ENCODE measurements at regions not wholly inside any gene's neighbourhood (a gene's known extent, or its start where the extent isn't known, plus 50 kb on each side); places are given as distances from the start of the nearest gene placed in this dataset.

DNA sequence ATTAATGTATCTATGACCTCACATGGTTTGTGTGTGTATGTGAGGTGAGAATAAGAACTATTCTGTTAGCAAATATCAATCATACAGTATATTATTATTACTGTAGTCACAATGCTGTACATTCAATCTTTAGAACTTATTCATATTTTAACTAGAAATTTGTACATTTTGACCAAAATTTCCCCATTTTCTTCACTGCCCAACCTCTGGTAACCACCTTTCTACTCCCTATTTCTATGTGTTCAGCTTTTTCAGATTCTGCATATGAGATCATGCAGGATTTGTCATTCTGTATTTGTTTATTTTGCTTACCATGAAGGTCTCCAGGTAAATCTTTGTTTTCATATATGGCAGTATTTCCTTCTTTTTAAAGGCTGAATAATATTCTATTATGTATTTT lies 607.9 kb downstream of the SLCO4C1 start:
- ChIA-PET POLR2A (ENCODE audit: low non-redundant PET) (no interaction called here), CTCF (no interaction called here)
- Histone ChIP-seq H3K4me3 (ENCODE audit: low read depth, low read length, poor library complexity, severe bottlenecking) (no peak overlapping the region), H3K36me3 (ENCODE audit: insufficient read depth, low read length, poor library complexity, severe bottlenecking) (no peaks in the 10 kb centered on the region), H3K4me1 (ENCODE audit: insufficient read depth, low read length, poor library complexity, severe bottlenecking) (no peaks in the 10 kb centered on the region), H3K27me3 (replicated peaks; ENCODE audit: insufficient read depth, low read depth, low read length, poor library complexity) (peaks cover 4% of the 10 kb centered on the region), H3K9me3 (ENCODE audit: low read depth, low read length, poor library complexity, severe bottlenecking) (no peaks in the 10 kb centered on the region), H3K27ac (ENCODE audit: low read depth, low read length, poor library complexity, severe bottlenecking) (no peak overlapping the region)
- TF ChIP-seq, protein P1, sequence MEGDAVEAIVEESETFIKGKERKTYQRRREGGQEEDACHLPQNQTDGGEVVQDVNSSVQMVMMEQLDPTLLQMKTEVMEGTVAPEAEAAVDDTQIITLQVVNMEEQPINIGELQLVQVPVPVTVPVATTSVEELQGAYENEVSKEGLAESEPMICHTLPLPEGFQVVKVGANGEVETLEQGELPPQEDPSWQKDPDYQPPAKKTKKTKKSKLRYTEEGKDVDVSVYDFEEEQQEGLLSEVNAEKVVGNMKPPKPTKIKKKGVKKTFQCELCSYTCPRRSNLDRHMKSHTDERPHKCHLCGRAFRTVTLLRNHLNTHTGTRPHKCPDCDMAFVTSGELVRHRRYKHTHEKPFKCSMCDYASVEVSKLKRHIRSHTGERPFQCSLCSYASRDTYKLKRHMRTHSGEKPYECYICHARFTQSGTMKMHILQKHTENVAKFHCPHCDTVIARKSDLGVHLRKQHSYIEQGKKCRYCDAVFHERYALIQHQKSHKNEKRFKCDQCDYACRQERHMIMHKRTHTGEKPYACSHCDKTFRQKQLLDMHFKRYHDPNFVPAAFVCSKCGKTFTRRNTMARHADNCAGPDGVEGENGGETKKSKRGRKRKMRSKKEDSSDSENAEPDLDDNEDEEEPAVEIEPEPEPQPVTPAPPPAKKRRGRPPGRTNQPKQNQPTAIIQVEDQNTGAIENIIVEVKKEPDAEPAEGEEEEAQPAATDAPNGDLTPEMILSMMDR (conservative IDR thresholded peaks at IDR 0.05; ENCODE audit: low read depth, low read length) = no peak
- no peak for TF ChIP-seq EZH2 (IDR thresholded peaks at IDR 0.05; ENCODE audit: borderline replicate concordance, low read depth, low read length, poor library complexity, severe bottlenecking)
- no TSS peak for BruUV-seq (replicated peaks)
- intact Hi-C loops (cut with micrococcal nuclease; ENCODE audit: unreplicated experiment) = no loop called here
- DNase-seq (ENCODE audit: low spot score) = no peak

GRCh38 chr5:101687349-101687985 lies 608.6 kb downstream of the SLCO4C1 start:
- DNase-seq (ENCODE audit: low spot score) = no peak
- POLR2A ChIA-PET (ENCODE audit: low non-redundant PET) = no interaction called here

DNA sequence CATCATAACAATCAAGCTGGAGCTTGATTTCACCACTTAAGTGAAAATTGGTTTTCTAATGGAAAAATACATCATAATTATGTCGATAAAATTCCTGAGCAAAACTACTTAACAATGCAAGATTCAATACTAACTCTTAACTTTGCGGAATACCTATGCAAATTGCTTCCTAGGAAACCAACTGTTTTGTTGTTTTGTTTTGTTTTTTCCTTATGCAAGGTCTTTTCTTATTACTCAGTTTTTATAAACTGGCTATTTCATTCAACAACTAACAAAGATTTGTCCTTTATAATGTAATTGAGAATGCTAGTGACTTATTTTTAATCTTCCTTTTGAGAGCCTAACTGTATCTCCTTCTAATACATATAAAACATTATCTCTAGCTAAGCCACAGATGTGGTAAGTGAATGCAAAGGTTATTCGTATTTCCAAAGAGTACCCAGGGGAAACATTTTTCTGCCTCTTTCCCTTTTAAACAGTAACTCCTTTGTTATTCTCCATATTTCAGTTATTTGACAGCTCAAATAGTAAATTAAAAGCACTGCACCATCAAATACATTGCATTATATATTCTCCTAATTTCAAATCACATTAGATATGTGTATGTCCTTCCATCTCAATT lies 609.4 kb downstream of the SLCO4C1 start:
- Histone ChIP-seq H3K36me3 (ENCODE audit: insufficient read depth, low read length, poor library complexity, severe bottlenecking) (no peaks in the 10 kb centered on the region), H3K27ac (ENCODE audit: low read depth, low read length, poor library complexity, severe bottlenecking) (no peak overlapping the region), H3K4me1 (ENCODE audit: insufficient read depth, low read length, poor library complexity, severe bottlenecking) (no peaks in the 10 kb centered on the region), H3K27me3 (replicated peaks; ENCODE audit: insufficient read depth, low read depth, low read length, poor library complexity) (peaks cover 4% of the 10 kb centered on the region), H3K9me3 (ENCODE audit: low read depth, low read length, poor library complexity, severe bottlenecking) (no peaks in the 10 kb centered on the region), H3K4me3 (ENCODE audit: low read depth, low read length, poor library complexity, severe bottlenecking) (no peak overlapping the region)
- intact Hi-C loops (cut with micrococcal nuclease; ENCODE audit: unreplicated experiment) = no loop called here
- POLR2A ChIA-PET (ENCODE audit: low non-redundant PET) = no interaction called here
- no TSS peak for BruUV-seq (replicated peaks)
- DNase-seq (ENCODE audit: low spot score) = no peak
- TF ChIP-seq, protein P1 (conservative IDR thresholded peaks at IDR 0.05; ENCODE audit: low read depth, low read length) = no peak
- TF ChIP-seq EZH2 (IDR thresholded peaks at IDR 0.05; ENCODE audit: borderline replicate concordance, low read depth, low read length, poor library complexity, severe bottlenecking) = no peak
- CTCF ChIA-PET = no interaction called here

More at GRCh38 chr5:101687349-101687985, 608.6 kb downstream of the SLCO4C1 start:
- H3K27me3 ChIP-seq (replicated peaks; ENCODE audit: insufficient read depth, low read depth, low read length, poor library complexity) = peaks cover 4% of the 10 kb centered on the region
- BruUV-seq (replicated peaks) = no TSS peak
- no peak overlapping the region for H3K4me3 ChIP-seq (ENCODE audit: low read depth, low read length, poor library complexity, severe bottlenecking)
- H3K9me3 ChIP-seq (ENCODE audit: low read depth, low read length, poor library complexity, severe bottlenecking) = no peaks in the 10 kb centered on the region
- CTCF ChIA-PET = no interaction called here
- TF ChIP-seq EZH2 (IDR thresholded peaks at IDR 0.05; ENCODE audit: borderline replicate concordance, low read depth, low read length, poor library complexity, severe bottlenecking) = no peak
- TF ChIP-seq, protein P1 (conservative IDR thresholded peaks at IDR 0.05; ENCODE audit: low read depth, low read length) = no peak
- H3K4me1 ChIP-seq (ENCODE audit: insufficient read depth, low read length, poor library complexity, severe bottlenecking) = no peaks in the 10 kb centered on the region
- H3K27ac ChIP-seq (ENCODE audit: low read depth, low read length, poor library complexity, severe bottlenecking) = no peak overlapping the region
- H3K36me3 ChIP-seq (ENCODE audit: insufficient read depth, low read length, poor library complexity, severe bottlenecking) = no peaks in the 10 kb centered on the region
- intact Hi-C loops (cut with micrococcal nuclease; ENCODE audit: unreplicated experiment) = no loop called here

Data from A673 (cell line).